ENCODE measurements at regions not wholly inside any gene's neighbourhood (a gene's known extent, or its start where the extent isn't known, plus 50 kb on each side); places are given as distances from the start of the nearest gene placed in this dataset.

GRCh38 chr14:88934351-88934806, 109.9 kb downstream of the TTC8 start:
- WGBS (ENCODE audit: insufficient coverage, insufficient replicate concordance, low lambda C conversion rate, missing lambda C conversion rate) = 0% methylated on average over 3 of the region's 3 CpGs
- RAD21 ChIA-PET (ENCODE audit: unreplicated experiment) = no interaction called here
- Histone ChIP-seq H3K4me1 (ENCODE audit: control insufficient read depth, insufficient read depth, low read length) (no peaks in the 10 kb centered on the region), H3K27ac (ENCODE audit: control insufficient read depth, insufficient read depth) (no peak overlapping the region), H3K79me2 (ENCODE audit: control insufficient read depth, insufficient read depth, low read length) (no peaks in the 10 kb centered on the region), H3K27me3 (replicated peaks in 1 of 2; ENCODE audit: control insufficient read depth in 2 of 2, insufficient read depth in 2 of 2, low read length in 1 of 2) (no peaks in the 10 kb centered on the region; a peak in 1 of 4 replicates), H3K9me3 (replicated peaks; ENCODE audit: control insufficient read depth, insufficient read depth, low read length) (no peaks in the 10 kb centered on the region), H3K4me2 (ENCODE audit: control insufficient read depth, insufficient read depth) (no peak overlapping the region), H3K9ac (ENCODE audit: control insufficient read depth, insufficient read depth, low read length) (no peak overlapping the region), H2AFZ (ENCODE audit: control insufficient read depth, low read depth, low read length) (no peak overlapping the region), H3K36me3 (ENCODE audit: control insufficient read depth in 2 of 2, insufficient read depth in 2 of 2, low read length in 1 of 2) (no peaks in the 10 kb centered on the region), H4K20me1 (ENCODE audit: control insufficient read depth, insufficient read depth) (no peaks in the 10 kb centered on the region), H3K4me3 (no peak overlapping the region)
- SMC1A ChIA-PET (ENCODE audit: uncharacterized antibody, unreplicated experiment) = no interaction called here
- intact Hi-C loops (cut with micrococcal nuclease; ENCODE audit: unreplicated experiment) = no loop called here
- BruUV-seq (replicated peaks) = no TSS peak
- FAIRE-seq = no peak
- no peak for TF ChIP-seq IRF4 (IDR thresholded peaks at IDR 0.05; ENCODE audit: low read depth, low read length)
- TF ChIP-seq FOS (IDR thresholded peaks at IDR 0.05; ENCODE audit: borderline replicate concordance, extremely low read depth, insufficient read length) = no peak
- TF ChIP-seq HDAC2 (IDR thresholded peaks at IDR 0.05) = no peak
- no peak for TF ChIP-seq CEBPZ (IDR thresholded peaks at IDR 0.05; ENCODE audit: low read depth, low read length)
- TF ChIP-seq POLR2AphosphoS2 (IDR thresholded peaks at IDR 0.05; ENCODE audit: low read depth, low read length) = no peak
- no peak for TF ChIP-seq NFYB (IDR thresholded peaks at IDR 0.05; ENCODE audit: insufficient read depth, low read depth, low read length)
- in situ Hi-C loops (cut with MboI) = no loop called here
- ATAC-seq = no peak
- no peak for DNase-seq (ENCODE audit: low read depth, low spot score)
- POLR2A ChIA-PET = no interaction called here
- CTCF ChIA-PET = no interaction called here
